ENCODE measurements at regions not wholly inside any gene's neighbourhood (a gene's known extent, or its start where the extent isn't known, plus 50 kb on each side); places are given as distances from the start of the nearest gene placed in this dataset.

DNA sequence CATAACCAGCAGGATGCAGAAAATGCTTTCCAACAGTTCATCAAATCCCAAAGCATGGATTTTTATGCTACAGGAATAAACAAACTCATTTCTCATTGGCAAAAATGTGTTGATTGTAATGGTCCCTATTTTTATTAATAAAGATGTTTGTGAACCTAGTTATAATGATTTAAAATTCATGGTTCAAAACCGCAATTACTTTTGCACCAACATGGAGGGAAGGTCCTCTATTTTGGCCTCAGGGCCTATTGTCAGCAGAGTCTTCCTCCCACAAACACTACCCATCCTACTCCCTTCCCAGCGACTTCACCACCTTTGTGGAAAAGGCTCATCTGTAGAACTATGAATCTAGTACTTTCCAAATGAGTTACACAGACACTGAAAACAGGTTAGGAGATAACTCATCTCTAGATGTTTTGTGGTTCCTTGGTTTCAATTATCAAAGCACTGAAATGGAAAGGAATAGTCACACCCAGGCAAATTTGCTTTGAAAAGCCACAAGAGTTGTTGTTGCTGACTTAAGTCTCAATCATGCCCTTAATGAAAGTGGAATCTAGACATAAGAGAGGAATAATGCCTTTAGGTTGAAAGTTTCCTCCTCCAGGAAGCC lies 59.4 kb upstream of the FRMD4A start:
- TF ChIP-seq, protein P1, sequence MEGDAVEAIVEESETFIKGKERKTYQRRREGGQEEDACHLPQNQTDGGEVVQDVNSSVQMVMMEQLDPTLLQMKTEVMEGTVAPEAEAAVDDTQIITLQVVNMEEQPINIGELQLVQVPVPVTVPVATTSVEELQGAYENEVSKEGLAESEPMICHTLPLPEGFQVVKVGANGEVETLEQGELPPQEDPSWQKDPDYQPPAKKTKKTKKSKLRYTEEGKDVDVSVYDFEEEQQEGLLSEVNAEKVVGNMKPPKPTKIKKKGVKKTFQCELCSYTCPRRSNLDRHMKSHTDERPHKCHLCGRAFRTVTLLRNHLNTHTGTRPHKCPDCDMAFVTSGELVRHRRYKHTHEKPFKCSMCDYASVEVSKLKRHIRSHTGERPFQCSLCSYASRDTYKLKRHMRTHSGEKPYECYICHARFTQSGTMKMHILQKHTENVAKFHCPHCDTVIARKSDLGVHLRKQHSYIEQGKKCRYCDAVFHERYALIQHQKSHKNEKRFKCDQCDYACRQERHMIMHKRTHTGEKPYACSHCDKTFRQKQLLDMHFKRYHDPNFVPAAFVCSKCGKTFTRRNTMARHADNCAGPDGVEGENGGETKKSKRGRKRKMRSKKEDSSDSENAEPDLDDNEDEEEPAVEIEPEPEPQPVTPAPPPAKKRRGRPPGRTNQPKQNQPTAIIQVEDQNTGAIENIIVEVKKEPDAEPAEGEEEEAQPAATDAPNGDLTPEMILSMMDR (conservative IDR thresholded peaks at IDR 0.05): no peak
- no peak for TF ChIP-seq ZFX (IDR thresholded peaks at IDR 0.05)

Data from C4-2B (cell line).